GM12873 (cell line): ENCODE measurements at regions not wholly inside any gene's neighbourhood (a gene's known extent, or its start where the extent isn't known, plus 50 kb on each side); places are given as distances from the start of the nearest gene placed in this dataset.

Experiments used
- TF ChIP-seq, protein P1 (sequence below): IDR thresholded peaks from 2 replicates; pipeline ENCODE4 v1.5.1; 2012; ENCODE audit warnings: low read depth, mild to moderate bottlenecking, moderate library complexity, low read length, control low read depth; ENCODE audit not compliant: insufficient read depth; ENCODE audit errors: missing control alignments

DNA sequence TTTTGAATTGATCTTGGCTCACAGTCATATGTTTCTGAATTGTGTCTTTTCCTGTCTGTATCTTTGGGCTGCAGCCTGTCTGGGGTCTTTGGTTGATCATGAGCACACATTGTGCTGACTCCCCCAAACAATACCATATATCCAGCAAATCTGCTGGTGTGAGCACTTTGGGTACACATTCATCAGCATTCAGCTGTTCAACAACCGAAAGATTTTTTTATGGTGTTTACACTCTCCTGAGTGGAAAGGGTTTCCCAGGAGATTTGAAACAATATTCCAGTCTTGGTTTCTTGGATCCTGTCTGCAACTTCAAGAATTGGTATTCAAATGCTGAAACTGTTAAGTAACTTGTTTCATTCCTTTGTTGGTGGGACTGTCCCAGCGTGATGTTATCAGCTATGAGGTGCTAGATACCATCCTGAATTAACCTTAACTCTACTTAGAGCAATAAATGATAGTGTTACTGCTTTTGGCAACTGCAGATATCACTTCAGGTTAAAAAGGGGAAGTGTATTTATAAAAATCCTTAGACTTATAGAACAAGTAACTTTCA lies 78.4 kb upstream of the DIAPH3 start:
- TF ChIP-seq, protein P1, sequence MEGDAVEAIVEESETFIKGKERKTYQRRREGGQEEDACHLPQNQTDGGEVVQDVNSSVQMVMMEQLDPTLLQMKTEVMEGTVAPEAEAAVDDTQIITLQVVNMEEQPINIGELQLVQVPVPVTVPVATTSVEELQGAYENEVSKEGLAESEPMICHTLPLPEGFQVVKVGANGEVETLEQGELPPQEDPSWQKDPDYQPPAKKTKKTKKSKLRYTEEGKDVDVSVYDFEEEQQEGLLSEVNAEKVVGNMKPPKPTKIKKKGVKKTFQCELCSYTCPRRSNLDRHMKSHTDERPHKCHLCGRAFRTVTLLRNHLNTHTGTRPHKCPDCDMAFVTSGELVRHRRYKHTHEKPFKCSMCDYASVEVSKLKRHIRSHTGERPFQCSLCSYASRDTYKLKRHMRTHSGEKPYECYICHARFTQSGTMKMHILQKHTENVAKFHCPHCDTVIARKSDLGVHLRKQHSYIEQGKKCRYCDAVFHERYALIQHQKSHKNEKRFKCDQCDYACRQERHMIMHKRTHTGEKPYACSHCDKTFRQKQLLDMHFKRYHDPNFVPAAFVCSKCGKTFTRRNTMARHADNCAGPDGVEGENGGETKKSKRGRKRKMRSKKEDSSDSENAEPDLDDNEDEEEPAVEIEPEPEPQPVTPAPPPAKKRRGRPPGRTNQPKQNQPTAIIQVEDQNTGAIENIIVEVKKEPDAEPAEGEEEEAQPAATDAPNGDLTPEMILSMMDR, result no peak

DNA sequence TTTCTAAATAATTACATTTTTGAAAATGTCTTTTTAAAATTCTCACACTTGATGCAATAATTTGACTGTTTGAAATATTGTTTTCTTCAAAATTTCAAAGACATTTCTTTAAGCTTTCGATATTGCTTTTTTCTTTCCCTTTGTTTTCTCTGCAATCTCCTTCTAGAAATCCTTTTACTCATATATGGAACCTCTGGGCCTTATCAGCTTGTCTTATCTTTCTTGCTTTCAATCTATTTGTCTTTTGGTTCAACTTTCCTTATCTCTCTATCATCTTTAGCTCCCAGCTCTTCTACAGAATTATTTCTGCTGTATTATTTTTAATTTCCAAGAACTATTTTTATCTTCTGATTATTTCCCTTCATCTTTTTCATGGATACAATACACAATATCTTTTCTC lies 80.7 kb upstream of the DIAPH3 start:
- TF ChIP-seq, protein P1, result no peak

DNA sequence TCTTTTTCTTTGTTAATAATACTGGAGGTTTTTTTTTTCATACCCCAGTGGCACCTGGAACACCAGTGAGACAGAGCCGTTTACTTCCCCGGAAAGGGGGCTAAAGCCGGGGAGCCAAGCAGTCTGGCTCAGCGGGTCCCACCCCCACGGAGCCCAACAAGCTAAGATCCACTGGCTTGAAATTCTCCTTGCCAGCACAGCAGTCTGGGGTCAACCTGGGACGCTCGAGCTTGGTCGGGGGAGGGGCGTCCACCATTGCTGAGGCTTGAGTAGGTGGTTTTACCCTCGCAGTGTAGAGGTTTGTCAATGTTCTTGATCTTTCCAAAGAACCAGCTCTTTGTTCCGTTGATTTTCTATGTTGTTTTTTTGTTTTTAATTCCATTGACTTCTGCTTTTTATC lies 94.6 kb upstream of the DIAPH3 start:
- TF ChIP-seq, protein P1, result no peak

DNA sequence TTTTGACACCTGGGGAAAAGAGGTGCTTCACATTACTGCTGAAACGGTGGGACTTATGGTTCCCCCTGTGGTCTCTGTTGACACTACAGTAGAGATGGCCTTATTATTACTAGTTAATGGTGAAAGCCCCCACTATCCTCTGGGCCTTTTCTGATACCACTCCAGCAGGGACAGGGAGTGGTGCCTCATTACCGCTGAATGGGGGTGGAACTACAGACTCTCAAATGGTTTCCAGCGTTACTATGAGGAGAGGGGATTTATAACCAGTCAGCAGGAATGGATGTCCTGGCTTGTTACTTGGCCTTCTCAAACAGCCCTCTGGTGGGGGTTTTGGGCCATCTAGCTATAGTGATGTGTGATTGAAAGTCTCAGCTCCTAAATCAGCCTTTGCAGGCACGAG lies 96.7 kb upstream of the DIAPH3 start:
- TF ChIP-seq, protein P1, result peak; percentile 16

DNA sequence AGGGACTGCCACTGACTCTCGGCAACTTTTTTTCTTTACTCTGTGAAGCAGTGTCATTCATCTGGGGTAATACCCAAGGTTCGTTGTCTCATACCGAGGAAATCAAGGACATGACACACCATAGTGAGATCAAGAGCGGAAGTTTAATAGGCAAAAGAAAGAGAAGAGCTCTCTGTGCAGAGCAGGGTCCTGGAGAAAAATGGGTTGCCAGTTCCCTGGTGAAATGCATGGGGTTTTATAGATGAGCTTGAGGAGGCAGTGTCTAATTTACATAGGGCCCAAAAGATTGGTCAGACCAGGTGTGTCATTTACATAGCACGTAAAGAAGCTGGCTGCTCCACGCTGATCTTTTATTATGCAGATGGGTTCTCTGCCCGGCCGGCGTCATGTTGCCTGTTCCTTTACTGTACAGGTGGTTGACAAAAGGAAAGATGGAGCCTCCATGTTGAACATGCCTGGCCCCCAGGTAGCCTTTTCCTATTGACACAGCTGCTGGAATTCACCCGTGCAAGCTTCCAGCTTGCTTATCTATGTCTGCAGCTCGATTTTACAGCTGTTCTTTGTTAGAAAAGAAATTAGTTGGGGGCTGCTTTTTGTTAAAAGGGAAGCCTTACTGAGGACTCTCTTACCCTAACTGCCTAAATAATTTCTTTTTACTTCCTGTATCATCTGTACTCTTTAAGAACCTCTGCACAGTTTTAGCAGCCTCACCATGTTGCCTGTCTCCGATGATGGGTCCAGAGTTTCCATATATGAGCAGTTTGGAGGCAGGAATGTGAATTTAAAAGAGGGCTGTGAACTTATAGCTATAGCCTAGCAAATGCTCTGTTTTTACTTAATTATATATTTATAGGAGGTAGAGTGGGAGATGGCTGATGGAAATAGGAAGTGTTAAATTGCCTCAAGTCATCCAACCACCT lies 98.0 kb upstream of the DIAPH3 start:
- TF ChIP-seq, protein P1, result no peak

DNA sequence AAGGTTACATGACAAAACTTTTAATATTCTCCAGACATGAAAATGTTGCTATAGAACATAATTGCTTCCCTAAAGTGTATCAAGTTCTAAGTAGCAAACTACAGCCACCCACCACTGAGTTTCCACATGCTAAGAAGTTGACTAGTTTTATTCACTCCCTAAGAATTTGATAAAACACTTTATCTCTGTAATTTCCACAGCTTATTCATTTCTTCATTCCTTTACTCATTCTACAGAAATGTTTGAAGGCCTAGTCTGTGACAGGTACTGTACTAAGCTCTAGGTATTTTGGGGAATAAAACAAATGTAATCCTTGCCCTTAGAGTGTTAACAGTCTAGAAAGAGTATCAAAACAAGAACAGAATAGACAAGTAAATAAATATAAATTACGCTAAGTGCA lies 101.8 kb upstream of the DIAPH3 start:
- TF ChIP-seq, protein P1, result no peak

DNA sequence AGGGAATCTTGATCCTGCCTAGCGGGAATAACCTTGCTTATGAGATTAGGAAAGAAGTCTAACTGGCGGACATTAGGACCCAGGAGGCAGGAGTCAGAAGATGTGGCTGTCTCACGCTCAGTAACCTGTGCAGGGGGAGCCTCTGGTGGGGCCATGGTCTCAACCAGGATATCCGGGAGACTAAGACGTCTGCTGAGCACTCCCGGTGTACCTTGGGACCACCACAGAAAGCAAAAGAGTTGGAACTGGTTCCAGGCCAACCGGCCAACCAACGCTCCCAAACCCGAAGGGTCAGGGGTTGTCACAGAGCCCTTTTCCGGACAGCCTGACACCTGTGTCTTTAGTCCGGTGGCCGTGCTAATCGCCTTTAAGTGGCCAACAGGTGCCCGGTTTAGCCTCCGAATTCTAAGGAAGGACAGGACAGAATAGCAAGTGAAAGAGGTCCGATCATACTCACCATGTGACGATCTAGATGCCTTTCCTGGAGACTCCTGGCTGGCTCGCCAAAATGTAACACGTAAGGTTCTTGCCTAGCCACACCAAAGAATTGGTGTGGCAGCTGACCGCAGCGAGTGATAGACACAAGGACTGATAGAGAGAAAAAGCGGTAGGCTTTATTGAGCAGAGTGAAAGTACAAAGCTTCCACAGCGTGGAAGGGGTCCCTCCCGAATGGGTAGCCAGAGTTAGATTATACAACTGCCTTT lies 103.9 kb upstream of the DIAPH3 start:
- TF ChIP-seq, protein P1, result no peak
